IMR-90 (cell line): ENCODE measurements at regions not wholly inside any gene's neighbourhood (a gene's known extent, or its start where the extent isn't known, plus 50 kb on each side); places are given as distances from the start of the nearest gene placed in this dataset.

ENCODE experiments used
- ATAC-seq: fragments of 200-7000 bp; cut with Tn5 transposase; 2 replicates; pipeline ENCODE4 v1.9.1; 2020; ENCODE audit warnings: low read depth, mild to moderate bottlenecking, moderate library complexity
- BruUV-seq: library from RNA; stranded (reverse); fragments of 400-500 nt; replicated peaks from 2 replicates; lab custom pipeline; 2021; lab: Mats Ljungman, UMichigan
- CTCF ChIA-PET: fragments of 300-600 bp; formaldehyde crosslinking; extraction: SDS; loops from one replicate; lab custom pipeline; 2021; ENCODE audit warnings: antibody characterized with exemption; lab: Yijun Ruan, JAX
- POLR2A ChIA-PET: fragments of 300-600 bp; sonication (Branson Sonifier 250); formaldehyde crosslinking; loops from one replicate; lab custom pipeline; 2022; ENCODE audit warnings: antibody characterized with exemption; ENCODE audit not compliant: unreplicated experiment; lab: Charles Lee
- DNase-seq: peaks from one replicate; pipeline ENCODE4 v3.0.0; 2013
- H2AFZ ChIP-seq: replicated peaks from 2 replicates; pipeline ENCODE3; 2013; ENCODE audit warnings: low read length, mild to moderate bottlenecking; ENCODE audit not compliant: poor library complexity
- H2AK5ac ChIP-seq: 2 replicates; pipeline ENCODE4 v1.6.1; 2013; ENCODE audit warnings: low read depth, low read length, inconsistent platforms
- H2AK9ac ChIP-seq: replicated peaks from 2 replicates; pipeline ENCODE3; 2013; ENCODE audit warnings: mild to moderate bottlenecking, low read depth, low read length, moderate library complexity; ENCODE audit not compliant: poor library complexity
- H2BK120ac ChIP-seq: 2 replicates; pipeline ENCODE4 v1.6.1; 2013; ENCODE audit warnings: low read depth, low read length, inconsistent platforms
- H2BK15ac ChIP-seq: 3 replicates; pipeline ENCODE4 v1.6.1; 2013; ENCODE audit warnings: low read depth, low read length, inconsistent platforms
- H2BK20ac ChIP-seq: 2 replicates; pipeline ENCODE4 v1.6.1; 2013; ENCODE audit warnings: low read depth, mild to moderate bottlenecking, inconsistent platforms, low read length, moderate library complexity
- H2BK5ac ChIP-seq: 2 replicates; pipeline ENCODE4 v1.6.1; 2013; ENCODE audit warnings: mild to moderate bottlenecking, low read depth, low read length, inconsistent platforms; ENCODE audit not compliant: poor library complexity, severe bottlenecking
- H3K14ac ChIP-seq: replicated peaks from 2 replicates; pipeline ENCODE4 v1.6.1; 2013; ENCODE audit warnings: low read depth, low read length, inconsistent platforms
- H3K18ac ChIP-seq: 2 replicates; pipeline ENCODE4 v1.6.1; 2013; ENCODE audit warnings: low read depth, low read length, control low read depth
- H3K23ac ChIP-seq: 2 replicates; pipeline ENCODE4 v1.6.1; 2013; ENCODE audit warnings: low read depth, low read length, inconsistent platforms
- H3K27ac ChIP-seq: 2 replicates; pipeline ENCODE4 v1.5.1; 2013; ENCODE audit warnings: mild to moderate bottlenecking, control low read depth, low read length; ENCODE audit not compliant: insufficient read depth
- H3K27me3 ChIP-seq: 2 replicates; pipeline ENCODE4 v1.6.1; 2013; ENCODE audit warnings: low read length; ENCODE audit not compliant: control insufficient read depth, insufficient read depth
- H3K36me3 ChIP-seq: 2 replicates; pipeline ENCODE4 v1.6.1; 2013; ENCODE audit warnings: low read length, mixed read lengths; ENCODE audit not compliant: control insufficient read depth, insufficient read depth
- H3K4ac ChIP-seq: 2 replicates; pipeline ENCODE4 v1.6.1; 2013; ENCODE audit warnings: low read depth, low read length, inconsistent platforms
- H3K4me1 ChIP-seq: 2 replicates; pipeline ENCODE4 v1.6.1; 2013; ENCODE audit warnings: low read length, mixed read lengths; ENCODE audit not compliant: control insufficient read depth, insufficient read depth
- H3K4me2 ChIP-seq: 2 replicates; pipeline ENCODE4 v1.6.1; 2013; ENCODE audit warnings: low read depth, mild to moderate bottlenecking, control low read depth, low read length, moderate library complexity
- H3K4me3 ChIP-seq: 2 replicates; pipeline ENCODE4 v1.5.1; 2013; ENCODE audit warnings: low read depth, mild to moderate bottlenecking, control low read depth, low read length, moderate library complexity; ENCODE audit not compliant: insufficient read depth
- H3K56ac ChIP-seq: 2 replicates; pipeline ENCODE4 v1.6.1; 2013; ENCODE audit warnings: low read length, inconsistent platforms; ENCODE audit not compliant: insufficient read depth; ENCODE audit errors: extremely low read depth
- H3K79me1 ChIP-seq, 2 experiments: 2 replicates each; pipeline ENCODE4 v1.6.1; 2013; ENCODE audit warnings: low read length in 2 of 2, inconsistent platforms in 1 of 2, low read depth in 1 of 2
- H3K9ac ChIP-seq: 2 replicates; pipeline ENCODE4 v1.6.1; 2013; ENCODE audit warnings: low read depth, low read length, control low read depth
- H3K9me1 ChIP-seq: 2 replicates; pipeline ENCODE4 v1.6.1; 2013; ENCODE audit warnings: low read length, inconsistent platforms; ENCODE audit not compliant: insufficient read depth
- H3K9me3 ChIP-seq: 2 replicates; pipeline ENCODE4 v1.6.1; 2013; ENCODE audit warnings: low read length; ENCODE audit not compliant: control insufficient read depth, insufficient read depth
- H4K20me1 ChIP-seq: 2 replicates; pipeline ENCODE4 v1.6.1; 2013; ENCODE audit warnings: low read length, inconsistent platforms; ENCODE audit not compliant: insufficient read depth
- H4K5ac ChIP-seq: 2 replicates; pipeline ENCODE4 v1.6.1; 2013; ENCODE audit warnings: mild to moderate bottlenecking, low read depth, low read length, control low read depth
- H4K8ac ChIP-seq, 2 experiments: 2 replicates each; pipeline ENCODE4 v1.6.1; 2013; ENCODE audit warnings: low read depth in 2 of 2, low read length in 2 of 2, control low read depth in 1 of 2, inconsistent platforms in 1 of 2
- H4K91ac ChIP-seq: 2 replicates; pipeline ENCODE4 v1.6.1; 2013; ENCODE audit warnings: low read depth, low read length, inconsistent platforms; ENCODE audit not compliant: insufficient read depth
- BHLHE40 ChIP-seq: fragments of 150-350 bp; IDR thresholded peaks from 2 replicates; pipeline ENCODE4 v1.6.1; 2016; ENCODE audit warnings: mild to moderate bottlenecking, low read depth, low read length
- CEBPB ChIP-seq: IDR thresholded peaks from 2 replicates; pipeline ENCODE4 v1.6.1; 2012; ENCODE audit warnings: low read depth, low read length, improper control_type of control experiment
- CHD1 ChIP-seq: IDR thresholded peaks from 2 replicates; pipeline ENCODE4 v1.6.1; 2012; ENCODE audit warnings: low read depth, low read length, improper control_type of control experiment
- ELK1 ChIP-seq: fragments of 150-350 bp; IDR thresholded peaks from 2 replicates; pipeline ENCODE4 v1.6.1; 2016; ENCODE audit warnings: low read depth, mild to moderate bottlenecking, low read length, moderate library complexity, borderline replicate concordance
- FOS ChIP-seq: fragments of 150-350 bp; IDR thresholded peaks from 2 replicates; pipeline ENCODE4 v1.6.1; 2016; ENCODE audit warnings: low read depth, low read length
- MAFK ChIP-seq: IDR thresholded peaks from 2 replicates; pipeline ENCODE4 v1.6.1; 2012; ENCODE audit warnings: low read depth, low read length, improper control_type of control experiment
- MAZ ChIP-seq: IDR thresholded peaks from 2 replicates; pipeline ENCODE4 v1.6.1; 2012; ENCODE audit warnings: low read depth, mild to moderate bottlenecking, low read length, improper control_type of control experiment, moderate library complexity, borderline replicate concordance
- MXI1 ChIP-seq: IDR thresholded peaks from 2 replicates; pipeline ENCODE4 v1.6.1; 2012; ENCODE audit warnings: low read depth, mild to moderate bottlenecking, low read length, moderate library complexity, borderline replicate concordance
- NFE2L2 ChIP-seq: fragments of 150-350 bp; IDR thresholded peaks from 2 replicates; pipeline ENCODE4 v1.6.1; 2016; ENCODE audit warnings: low read depth, mild to moderate bottlenecking, low read length
- POLR2A ChIP-seq: IDR thresholded peaks from 2 replicates; pipeline ENCODE4 v1.6.1; 2012; ENCODE audit warnings: mild to moderate bottlenecking, low read depth, low read length
- RAD21 ChIP-seq: IDR thresholded peaks from 2 replicates; pipeline ENCODE4 v1.6.1; 2012; ENCODE audit warnings: low read length, improper control_type of control experiment
- RCOR1 ChIP-seq: IDR thresholded peaks from 2 replicates; pipeline ENCODE4 v1.6.1; 2012; ENCODE audit warnings: mild to moderate bottlenecking, low read length, improper control_type of control experiment; ENCODE audit not compliant: insufficient replicate concordance
- RFX5 ChIP-seq: IDR thresholded peaks from 2 replicates; pipeline ENCODE4 v1.8.0; 2012; ENCODE audit warnings: low read depth, mild to moderate bottlenecking, low read length, moderate library complexity
- USF2 ChIP-seq: fragments of 150-350 bp; IDR thresholded peaks from 2 replicates; pipeline ENCODE4 v1.6.1; 2017; ENCODE audit warnings: mild to moderate bottlenecking, antibody characterized with exemption, low read length, low read depth
- WGBS, 2 experiments: methylation state at CpG; one replicate each; pipeline versions ENCODE4 v1.1.5 to v1.1.7; 2013; ENCODE audit warnings: missing lambda C conversion rate in 2 of 2; ENCODE audit not compliant: insufficient read length in 1 of 2; ENCODE audit errors: extremely low coverage in 2 of 2; 5-methylcytosine and 5-hydroxymethylcytosine counted together
- dilution Hi-C: fragments of 300-500 bp; cut with HindIII; formaldehyde crosslinking; loops from one replicate; pipeline ENCODE4 v1.14.3; 2018; ENCODE audit warnings: low sequenced_read_pairs; ENCODE audit not compliant: unreplicated experiment
- in situ Hi-C: fragments of 300-500 bp; cut with MboI; formaldehyde crosslinking; loops from 3 replicates; pipeline ENCODE4 v1.14.3; 2019; ENCODE audit warnings: low sequenced_read_pairs, inconsistent platforms, mixed read lengths
- intact Hi-C: fragments of 100-400 bp; cut with micrococcal nuclease; formaldehyde crosslinking; loops from 2 replicates; pipeline ENCODE4 v1.10.0; 2022

DNA sequence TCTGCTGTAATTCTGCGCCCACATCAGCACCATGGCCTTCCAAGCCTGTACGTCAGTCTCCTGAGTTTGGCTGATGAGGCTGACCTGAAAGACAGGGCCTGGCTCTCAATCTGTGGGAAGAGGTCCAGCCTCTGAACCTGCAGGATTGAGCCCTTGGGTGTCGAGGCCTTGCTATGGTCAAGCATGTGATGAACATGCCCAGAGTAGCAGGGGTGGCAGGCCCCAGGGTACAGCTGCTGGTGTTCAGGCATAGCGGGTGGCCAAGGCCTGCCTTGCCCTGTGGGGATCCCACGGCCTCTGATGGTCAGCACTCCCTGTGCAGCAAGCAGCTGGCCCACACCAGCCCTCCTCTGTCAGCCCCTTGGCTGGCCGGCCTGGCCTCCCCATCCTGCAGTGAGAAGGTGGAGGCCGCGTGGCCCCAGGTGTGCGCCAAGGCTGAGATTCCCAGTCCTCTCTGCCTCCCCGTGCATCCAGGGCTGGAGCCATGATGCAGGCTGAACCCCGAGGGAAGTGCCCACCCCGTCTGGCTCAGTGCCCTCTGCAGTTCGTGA lies 298.4 kb downstream of the NDUFA10 start:
- Histone ChIP-seq H4K5ac (no peak overlapping the region), H3K27me3 (no peaks in the 10 kb centered on the region), H2BK20ac (no peak overlapping the region), H3K4ac (no peak overlapping the region), H3K9me1 (no peaks in the 10 kb centered on the region), H3K4me3 (no peak overlapping the region), H3K9ac (no peak overlapping the region), H2BK5ac (no peak overlapping the region), H4K91ac (no peak overlapping the region), H2BK120ac (no peak overlapping the region), H2AFZ (peak overlapping the region; percentile 32), H2BK15ac (no peak overlapping the region), H2AK5ac (no peak overlapping the region), H2AK9ac (no peak overlapping the region), H3K4me1 (no peaks in the 10 kb centered on the region), H4K8ac (no peak overlapping the region), H3K18ac (no peak overlapping the region), H3K27ac (no peak overlapping the region), H3K4me2 (no peak overlapping the region), H3K56ac (no peak overlapping the region), H3K36me3 (no peaks in the 10 kb centered on the region), H3K79me1 (no peaks in the 10 kb centered on the region), H3K9me3 (peaks cover 55% of the 10 kb centered on the region), H3K23ac (no peak overlapping the region), H3K14ac (no peak overlapping the region), H4K20me1 (no peaks in the 10 kb centered on the region)
- dilution Hi-C loops (no loop called here), intact Hi-C loops (no loop called here), in situ Hi-C loops (no loop called here)
- ChIA-PET POLR2A (no interaction called here), CTCF (no interaction called here)
- ATAC-seq = no peak
- TF ChIP-seq MAZ (no peak), NFE2L2 (no peak), MXI1 (no peak), RCOR1 (no peak), CEBPB (no peak), POLR2A (no peak), FOS (no peak), BHLHE40 (no peak), USF2 (no peak), RAD21 (no peak), ELK1 (no peak), RFX5 (no peak), MAFK (no peak), CHD1 (no peak)
- BruUV-seq = no TSS peak
- 64% methylated on average over 9 of the region's 13 CpGs; no CpG with 5 or more reads in 1 of the 2 experiments for WGBS, 2 experiments
- no peak for DNase-seq
